Loucy (cell line): ENCODE measurements at regions not wholly inside any gene's neighbourhood (a gene's known extent, or its start where the extent isn't known, plus 50 kb on each side); places are given as distances from the start of the nearest gene placed in this dataset.
A peak's percentile ranks its signal among the peaks of the same experiment; 100 is the strongest.

Experiments used
- H2AFZ ChIP-seq: fragments of 200-600 bp; sonication (generic); 2 replicates; pipeline ENCODE4 v1.6.0; 2016; ENCODE audit warnings: antibody characterized with exemption, mild to moderate bottlenecking, low read length, moderate library complexity
- H3F3A ChIP-seq: fragments of 200-600 bp; 2 replicates; pipeline ENCODE4 v1.6.0; 2016; ENCODE audit warnings: antibody characterized with exemption, low read depth, mild to moderate bottlenecking
- H3K27me3 ChIP-seq: fragments of 200-600 bp; sonication (generic); 2 replicates; pipeline ENCODE4 v1.6.1; 2014; ENCODE audit warnings: low read length, mild to moderate bottlenecking; ENCODE audit not compliant: insufficient read depth, poor library complexity, severe bottlenecking
- H3K36me3 ChIP-seq: fragments of 200-600 bp; sonication (generic); 2 replicates; pipeline ENCODE4 v1.6.1; 2016; ENCODE audit warnings: low read length; ENCODE audit not compliant: insufficient read depth
- H3K4me1 ChIP-seq: fragments of 200-600 bp; sonication (generic); 2 replicates; pipeline ENCODE4 v1.5.1; 2014; ENCODE audit warnings: low read length, mild to moderate bottlenecking; ENCODE audit not compliant: insufficient read depth, poor library complexity, severe bottlenecking
- H3K4me2 ChIP-seq: fragments of 200-600 bp; sonication (generic); 2 replicates; pipeline ENCODE4 v1.6.0; 2014; ENCODE audit warnings: antibody characterized with exemption, low read length, low read depth, mild to moderate bottlenecking; ENCODE audit not compliant: poor library complexity, severe bottlenecking
- H3K4me3 ChIP-seq: fragments of 200-600 bp; sonication (generic); 2 replicates; pipeline ENCODE4 v1.5.1; 2014; ENCODE audit warnings: low read length, mild to moderate bottlenecking, mixed read lengths; ENCODE audit not compliant: poor library complexity, severe bottlenecking
- H3K79me2 ChIP-seq: fragments of 200-600 bp; sonication (generic); 2 replicates; pipeline ENCODE4 v1.6.1; 2014; ENCODE audit warnings: low read length; ENCODE audit not compliant: insufficient read depth
- H3K9ac ChIP-seq: fragments of 200-600 bp; sonication (generic); 2 replicates; pipeline ENCODE4 v1.6.0; 2014; ENCODE audit warnings: mild to moderate bottlenecking, low read depth, low read length, moderate library complexity; ENCODE audit not compliant: poor library complexity, severe bottlenecking
- H3K9me2 ChIP-seq: fragments of 200-600 bp; sonication (generic); replicated peaks from 2 replicates; pipeline ENCODE4 v1.6.1; 2016; ENCODE audit warnings: low read depth, low read length, mixed read lengths
- H3K9me3 ChIP-seq: fragments of 200-600 bp; sonication (generic); 2 replicates; pipeline ENCODE4 v1.6.1; 2014; ENCODE audit warnings: mild to moderate bottlenecking, antibody characterized with exemption, low read length, low read depth; ENCODE audit not compliant: insufficient read depth
- H4K20me1 ChIP-seq: fragments of 200-600 bp; sonication (generic); 2 replicates; pipeline ENCODE4 v1.6.0; 2014; ENCODE audit warnings: antibody characterized with exemption, low read length, mild to moderate bottlenecking; ENCODE audit not compliant: insufficient read depth, poor library complexity, severe bottlenecking
- CTCF ChIP-seq: fragments of 200-600 bp; sonication (generic); conservative IDR thresholded peaks from 2 replicates; pipeline ENCODE4 v1.5.1; 2014; ENCODE audit warnings: mild to moderate bottlenecking, antibody characterized with exemption, low read length
- EZH2phosphoT487 ChIP-seq: fragments of 200-600 bp; IDR thresholded peaks from 2 replicates; pipeline ENCODE4 v1.6.1; 2018; ENCODE audit warnings: antibody characterized with exemption, mild to moderate bottlenecking, moderate library complexity, borderline replicate concordance

GRCh38 chr10:21171936-21172541 is 274.9 kb upstream of the NEBL start:
- H4K20me1 ChIP-seq, result no peaks in the 10 kb centered on the region
- no peak overlapping the region for H2AFZ ChIP-seq
- H3K4me3 ChIP-seq, result no peak overlapping the region
- H3K4me2 ChIP-seq, result no peak overlapping the region
- H3K9me3 ChIP-seq, result no peaks in the 10 kb centered on the region
- H3K79me2 ChIP-seq, result no peaks in the 10 kb centered on the region
- H3F3A ChIP-seq, result no peaks in the 10 kb centered on the region
- H3K9me2 ChIP-seq, result no peaks in the 10 kb centered on the region
- H3K27me3 ChIP-seq, result no peaks in the 10 kb centered on the region
- H3K4me1 ChIP-seq, result no peaks in the 10 kb centered on the region
- H3K9ac ChIP-seq, result no peak overlapping the region
- H3K36me3 ChIP-seq, result no peaks in the 10 kb centered on the region
- no peak for TF ChIP-seq CTCF
- no peak for TF ChIP-seq EZH2phosphoT487

DNA sequence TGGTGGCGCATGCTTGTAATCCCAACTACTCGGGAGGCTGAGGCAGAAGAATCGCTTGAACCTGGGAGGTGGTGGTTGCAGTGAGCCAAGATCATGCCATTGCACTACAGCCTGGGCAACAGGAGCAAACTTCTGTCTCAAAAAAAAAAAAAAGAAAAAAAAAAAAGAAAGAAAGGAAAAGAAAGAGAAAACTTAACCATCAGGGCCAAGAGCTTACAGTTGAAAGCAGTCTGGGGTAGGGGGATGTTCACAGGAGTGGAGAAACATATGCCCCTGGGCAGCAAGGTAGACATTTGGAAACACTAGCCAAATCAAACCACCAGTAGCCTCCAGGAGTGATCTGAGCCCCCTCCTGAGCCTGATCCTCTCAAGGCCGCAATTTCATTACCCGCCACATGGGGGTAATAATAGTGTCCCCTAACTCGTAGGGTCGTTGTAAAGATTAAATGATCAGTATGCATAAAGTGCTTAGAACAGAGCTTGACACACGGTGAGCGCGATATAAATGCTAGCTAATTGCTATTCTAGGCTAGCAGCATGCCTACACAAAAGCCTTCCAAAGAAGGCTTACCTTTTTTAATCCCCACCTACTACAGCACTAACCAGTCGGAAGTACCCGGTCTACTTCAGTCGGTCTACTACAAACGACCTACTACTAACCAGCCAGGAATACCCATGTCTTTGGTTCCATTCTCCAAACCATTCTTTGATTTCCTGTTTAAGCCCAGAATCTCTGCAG is 274.3 kb upstream of the NEBL start:
- no peak overlapping the region for H3K9ac ChIP-seq
- H3K9me3 ChIP-seq, result no peaks in the 10 kb centered on the region
- H4K20me1 ChIP-seq, result no peaks in the 10 kb centered on the region
- no peaks in the 10 kb centered on the region for H3K9me2 ChIP-seq
- no peaks in the 10 kb centered on the region for H3K27me3 ChIP-seq
- no peak overlapping the region for H3K4me3 ChIP-seq
- H3K36me3 ChIP-seq, result no peaks in the 10 kb centered on the region
- H2AFZ ChIP-seq, result no peak overlapping the region
- H3K4me1 ChIP-seq, result no peaks in the 10 kb centered on the region
- TF ChIP-seq EZH2phosphoT487 (no peak), CTCF (peak; percentile 37; the same call in 1 of the 2 replicates)
- no peaks in the 10 kb centered on the region for H3F3A ChIP-seq
- H3K4me2 ChIP-seq, result no peak overlapping the region
- H3K79me2 ChIP-seq, result no peaks in the 10 kb centered on the region

- H3K4me3 ChIP-seq, result no peak overlapping the region
- no peaks in the 10 kb centered on the region for H4K20me1 ChIP-seq
- H3K36me3 ChIP-seq, result no peaks in the 10 kb centered on the region
- no peaks in the 10 kb centered on the region for H3K9me2 ChIP-seq
- no peaks in the 10 kb centered on the region for H3K9me3 ChIP-seq
- no peaks in the 10 kb centered on the region for H3K79me2 ChIP-seq
- no peak overlapping the region for H2AFZ ChIP-seq
- no peaks in the 10 kb centered on the region for H3K27me3 ChIP-seq
- no peaks in the 10 kb centered on the region for H3K4me1 ChIP-seq
- no peaks in the 10 kb centered on the region for H3F3A ChIP-seq
- no peak for TF ChIP-seq CTCF
- TF ChIP-seq EZH2phosphoT487, result no peak
- no peak overlapping the region for H3K4me2 ChIP-seq
- no peak overlapping the region for H3K9ac ChIP-seq
Measured at GRCh38 chr10:21170216-21170615, 273.1 kb upstream of the NEBL start.
